K562 (cell line): ENCODE measurements at regions not wholly inside any gene's neighbourhood (a gene's known extent, or its start where the extent isn't known, plus 50 kb on each side); places are given as distances from the start of the nearest gene placed in this dataset.

ENCODE experiments used
- ATF1 ChIP-seq, 2 experiments: fragments of 450-650 bp in 1 of 2; IDR thresholded peaks; 2 replicates each; pipeline ENCODE4 v1.6.1; 2016; ENCODE audit warnings: missing compliant biosample characterization in 1 of 2, missing genetic modification characterization in 1 of 2
- DNMT1 ChIP-seq: fragments of 450-650 bp; IDR thresholded peaks from 2 replicates; pipeline ENCODE4 v1.6.1; 2016; ENCODE audit warnings: antibody characterized with exemption, mild to moderate bottlenecking
- RAD21 ChIP-seq, 2 experiments: fragments of 250-450 bp in 1 of 2; fragments of 450-650 bp in 1 of 2; sonication (Bioruptor Pico) in 1 of 2; formaldehyde crosslinking in 1 of 2; IDR thresholded peaks in 1 of 2; conservative IDR thresholded peaks in 1 of 2; 2 replicates each; pipeline versions ENCODE4 v1.4.0 to v1.8.0; 2020 to 2022; ENCODE audit warnings: mild to moderate bottlenecking in 2 of 2, moderate library complexity in 1 of 2
- ZNF316 ChIP-seq: fragments of 450-650 bp; IDR thresholded peaks from 2 replicates; pipeline ENCODE4 v1.6.1; 2016
- TF ChIP-seq, protein P1 (sequence below): fragments of 250-450 bp; sonication (Bioruptor Pico); IDR thresholded peaks from 2 replicates; pipeline ENCODE4 v1.9.0; 2021; ENCODE audit warnings: mild to moderate bottlenecking
- TF ChIP-seq, protein P2 (sequence below), 3 experiments: IDR thresholded peaks in 2 of 3; conservative IDR thresholded peaks in 1 of 3; 2 replicates each; pipeline ENCODE4 v1.5.1; 2011 to 2012; ENCODE audit warnings: low read length in 3 of 3, mild to moderate bottlenecking in 3 of 3, control low read depth in 2 of 3, improper control_type of control experiment in 1 of 3, inconsistent platforms in 1 of 3, low read depth in 1 of 3, mixed read lengths in 1 of 3, moderate library complexity in 1 of 3; ENCODE audit not compliant: insufficient read depth in 2 of 3

DNA sequence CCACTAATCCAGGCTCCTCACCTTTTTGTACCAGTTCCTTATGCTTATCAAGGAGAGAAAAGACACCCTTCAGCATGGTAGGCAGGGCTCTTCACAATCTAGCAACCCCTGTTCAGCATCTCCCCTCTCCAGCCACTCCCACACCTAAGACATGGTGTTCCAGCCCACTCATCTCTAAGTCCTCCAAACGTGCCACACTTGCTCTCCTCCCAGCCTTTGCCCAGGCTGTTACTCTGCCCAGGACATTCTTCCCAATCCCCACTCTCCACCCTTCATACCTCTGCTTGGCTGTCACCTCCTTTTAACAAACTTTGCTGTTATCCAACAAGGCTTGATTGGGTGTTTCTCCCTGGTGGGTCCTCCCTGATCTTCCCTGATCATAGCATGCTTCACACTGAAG is 270.6 kb upstream of the CHAC2 start:
- TF ChIP-seq DNMT1, result no peak
- TF ChIP-seq, protein P1, sequence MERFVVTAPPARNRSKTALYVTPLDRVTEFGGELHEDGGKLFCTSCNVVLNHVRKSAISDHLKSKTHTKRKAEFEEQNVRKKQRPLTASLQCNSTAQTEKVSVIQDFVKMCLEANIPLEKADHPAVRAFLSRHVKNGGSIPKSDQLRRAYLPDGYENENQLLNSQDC (CRISPR knock-in tag), result no peak
- no peak for TF ChIP-seq ATF1 (CRISPR knock-in tag; IDR thresholded peaks at IDR 0.05)
- TF ChIP-seq ATF1 (tag; IDR thresholded peaks at IDR 0.05), result no peak
- TF ChIP-seq, protein P2, sequence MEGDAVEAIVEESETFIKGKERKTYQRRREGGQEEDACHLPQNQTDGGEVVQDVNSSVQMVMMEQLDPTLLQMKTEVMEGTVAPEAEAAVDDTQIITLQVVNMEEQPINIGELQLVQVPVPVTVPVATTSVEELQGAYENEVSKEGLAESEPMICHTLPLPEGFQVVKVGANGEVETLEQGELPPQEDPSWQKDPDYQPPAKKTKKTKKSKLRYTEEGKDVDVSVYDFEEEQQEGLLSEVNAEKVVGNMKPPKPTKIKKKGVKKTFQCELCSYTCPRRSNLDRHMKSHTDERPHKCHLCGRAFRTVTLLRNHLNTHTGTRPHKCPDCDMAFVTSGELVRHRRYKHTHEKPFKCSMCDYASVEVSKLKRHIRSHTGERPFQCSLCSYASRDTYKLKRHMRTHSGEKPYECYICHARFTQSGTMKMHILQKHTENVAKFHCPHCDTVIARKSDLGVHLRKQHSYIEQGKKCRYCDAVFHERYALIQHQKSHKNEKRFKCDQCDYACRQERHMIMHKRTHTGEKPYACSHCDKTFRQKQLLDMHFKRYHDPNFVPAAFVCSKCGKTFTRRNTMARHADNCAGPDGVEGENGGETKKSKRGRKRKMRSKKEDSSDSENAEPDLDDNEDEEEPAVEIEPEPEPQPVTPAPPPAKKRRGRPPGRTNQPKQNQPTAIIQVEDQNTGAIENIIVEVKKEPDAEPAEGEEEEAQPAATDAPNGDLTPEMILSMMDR (IDR thresholded peaks at IDR 0.05 in 2 of 3, conservative IDR thresholded peaks at IDR 0.05 in 1 of 3; ENCODE audit: insufficient read depth in 2 of 3, low read depth in 1 of 3, low read length in 3 of 3), result no peak
- no peak for TF ChIP-seq ZNF316
- TF ChIP-seq RAD21 (CRISPR knock-in tag; conservative IDR thresholded peaks at IDR 0.05 in 1 of 2, IDR thresholded peaks at IDR 0.05 in 1 of 2), result no peak
